ENCODE measurements at regions not wholly inside any gene's neighbourhood (a gene's known extent, or its start where the extent isn't known, plus 50 kb on each side); places are given as distances from the start of the nearest gene placed in this dataset.

DNA sequence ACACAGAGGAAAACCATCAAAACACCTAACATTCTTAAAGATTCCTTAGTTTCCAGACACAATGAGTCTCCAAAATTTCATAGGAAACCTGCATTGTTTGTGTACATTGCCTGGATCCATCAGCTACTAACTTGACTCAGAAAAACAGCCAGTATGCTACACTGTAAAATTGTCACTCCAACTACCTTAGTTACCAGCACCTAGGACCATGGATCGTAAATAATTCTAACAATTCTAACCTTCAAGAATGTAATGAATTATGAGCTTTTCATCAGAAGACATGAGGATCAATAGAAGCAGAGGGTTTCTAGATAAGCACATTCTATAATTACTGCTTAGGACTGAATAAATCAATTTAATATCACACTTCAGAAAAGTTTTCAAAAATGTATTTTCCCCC is 851.5 kb downstream of the SORCS1 start (continued):
- TF ChIP-seq, protein P1, sequence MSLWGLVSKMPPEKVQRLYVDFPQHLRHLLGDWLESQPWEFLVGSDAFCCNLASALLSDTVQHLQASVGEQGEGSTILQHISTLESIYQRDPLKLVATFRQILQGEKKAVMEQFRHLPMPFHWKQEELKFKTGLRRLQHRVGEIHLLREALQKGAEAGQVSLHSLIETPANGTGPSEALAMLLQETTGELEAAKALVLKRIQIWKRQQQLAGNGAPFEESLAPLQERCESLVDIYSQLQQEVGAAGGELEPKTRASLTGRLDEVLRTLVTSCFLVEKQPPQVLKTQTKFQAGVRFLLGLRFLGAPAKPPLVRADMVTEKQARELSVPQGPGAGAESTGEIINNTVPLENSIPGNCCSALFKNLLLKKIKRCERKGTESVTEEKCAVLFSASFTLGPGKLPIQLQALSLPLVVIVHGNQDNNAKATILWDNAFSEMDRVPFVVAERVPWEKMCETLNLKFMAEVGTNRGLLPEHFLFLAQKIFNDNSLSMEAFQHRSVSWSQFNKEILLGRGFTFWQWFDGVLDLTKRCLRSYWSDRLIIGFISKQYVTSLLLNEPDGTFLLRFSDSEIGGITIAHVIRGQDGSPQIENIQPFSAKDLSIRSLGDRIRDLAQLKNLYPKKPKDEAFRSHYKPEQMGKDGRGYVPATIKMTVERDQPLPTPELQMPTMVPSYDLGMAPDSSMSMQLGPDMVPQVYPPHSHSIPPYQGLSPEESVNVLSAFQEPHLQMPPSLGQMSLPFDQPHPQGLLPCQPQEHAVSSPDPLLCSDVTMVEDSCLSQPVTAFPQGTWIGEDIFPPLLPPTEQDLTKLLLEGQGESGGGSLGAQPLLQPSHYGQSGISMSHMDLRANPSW (CRISPR knock-in tag; conservative IDR thresholded peaks at IDR 0.05; ENCODE audit: low read depth), result no peak
- no peak for TF ChIP-seq ATF1 (CRISPR knock-in tag; IDR thresholded peaks at IDR 0.05)
- TF ChIP-seq, protein P2, sequence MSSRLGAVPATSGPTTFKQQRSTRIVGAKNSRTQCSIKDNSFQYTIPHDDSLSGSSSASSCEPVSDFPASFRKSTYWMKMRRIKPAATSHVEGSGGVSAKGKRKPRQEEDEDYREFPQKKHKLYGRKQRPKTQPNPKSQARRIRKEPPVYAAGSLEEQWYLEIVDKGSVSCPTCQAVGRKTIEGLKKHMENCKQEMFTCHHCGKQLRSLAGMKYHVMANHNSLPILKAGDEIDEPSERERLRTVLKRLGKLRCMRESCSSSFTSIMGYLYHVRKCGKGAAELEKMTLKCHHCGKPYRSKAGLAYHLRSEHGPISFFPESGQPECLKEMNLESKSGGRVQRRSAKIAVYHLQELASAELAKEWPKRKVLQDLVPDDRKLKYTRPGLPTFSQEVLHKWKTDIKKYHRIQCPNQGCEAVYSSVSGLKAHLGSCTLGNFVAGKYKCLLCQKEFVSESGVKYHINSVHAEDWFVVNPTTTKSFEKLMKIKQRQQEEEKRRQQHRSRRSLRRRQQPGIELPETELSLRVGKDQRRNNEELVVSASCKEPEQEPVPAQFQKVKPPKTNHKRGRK (CRISPR knock-in tag; IDR thresholded peaks at IDR 0.05; ENCODE audit: borderline replicate concordance), result no peak
- TF ChIP-seq SOX15 (CRISPR knock-in tag; IDR thresholded peaks at IDR 0.05), result no peak
- TF ChIP-seq TCF7 (CRISPR knock-in tag; IDR thresholded peaks at IDR 0.05; ENCODE audit: low read depth), result no peak
- TF ChIP-seq, protein P3, sequence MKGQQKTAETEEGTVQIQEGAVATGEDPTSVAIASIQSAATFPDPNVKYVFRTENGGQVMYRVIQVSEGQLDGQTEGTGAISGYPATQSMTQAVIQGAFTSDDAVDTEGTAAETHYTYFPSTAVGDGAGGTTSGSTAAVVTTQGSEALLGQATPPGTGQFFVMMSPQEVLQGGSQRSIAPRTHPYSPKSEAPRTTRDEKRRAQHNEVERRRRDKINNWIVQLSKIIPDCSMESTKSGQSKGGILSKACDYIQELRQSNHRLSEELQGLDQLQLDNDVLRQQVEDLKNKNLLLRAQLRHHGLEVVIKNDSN (CRISPR knock-in tag; IDR thresholded peaks at IDR 0.05), result no peak

DNA sequence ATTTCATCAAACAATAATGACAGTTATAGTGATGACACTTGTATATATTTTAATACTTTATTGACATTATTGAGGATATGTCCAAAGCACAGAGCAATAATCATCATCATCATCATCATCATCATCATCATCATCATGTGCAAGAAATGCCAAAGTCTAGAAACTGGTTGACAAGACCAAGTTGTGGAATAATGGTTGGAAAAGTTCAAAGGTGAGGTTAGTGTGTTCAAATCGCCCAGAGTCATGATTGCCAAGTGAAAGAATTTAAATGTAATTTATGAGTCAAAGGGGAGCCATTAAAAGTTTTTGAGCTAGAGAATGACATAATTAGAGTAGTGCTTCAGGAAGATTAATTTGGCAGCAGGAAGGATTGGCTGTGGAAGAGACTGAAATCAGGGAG is 852.4 kb downstream of the SORCS1 start:
- POLR2A ChIA-PET, result no interaction called here
- Mint-ChIP-seq H3K4me3 (no peak overlapping the region), H3K36me3 (no peaks in the 10 kb centered on the region), H3K27me3 (ENCODE audit: low read depth) (no peaks in the 10 kb centered on the region), H3K4me1 (peaks cover 29% of the 10 kb centered on the region), H3K27ac (no peak overlapping the region), H3K9me3 (peaks cover 5% of the 10 kb centered on the region; the same call in 1 of the 2 replicates)
- CTCF ChIA-PET, result no interaction called here
- ATAC-seq (no peak), DNase-seq (ENCODE audit: low spot score) (no peak)
- TF ChIP-seq, protein P4, sequence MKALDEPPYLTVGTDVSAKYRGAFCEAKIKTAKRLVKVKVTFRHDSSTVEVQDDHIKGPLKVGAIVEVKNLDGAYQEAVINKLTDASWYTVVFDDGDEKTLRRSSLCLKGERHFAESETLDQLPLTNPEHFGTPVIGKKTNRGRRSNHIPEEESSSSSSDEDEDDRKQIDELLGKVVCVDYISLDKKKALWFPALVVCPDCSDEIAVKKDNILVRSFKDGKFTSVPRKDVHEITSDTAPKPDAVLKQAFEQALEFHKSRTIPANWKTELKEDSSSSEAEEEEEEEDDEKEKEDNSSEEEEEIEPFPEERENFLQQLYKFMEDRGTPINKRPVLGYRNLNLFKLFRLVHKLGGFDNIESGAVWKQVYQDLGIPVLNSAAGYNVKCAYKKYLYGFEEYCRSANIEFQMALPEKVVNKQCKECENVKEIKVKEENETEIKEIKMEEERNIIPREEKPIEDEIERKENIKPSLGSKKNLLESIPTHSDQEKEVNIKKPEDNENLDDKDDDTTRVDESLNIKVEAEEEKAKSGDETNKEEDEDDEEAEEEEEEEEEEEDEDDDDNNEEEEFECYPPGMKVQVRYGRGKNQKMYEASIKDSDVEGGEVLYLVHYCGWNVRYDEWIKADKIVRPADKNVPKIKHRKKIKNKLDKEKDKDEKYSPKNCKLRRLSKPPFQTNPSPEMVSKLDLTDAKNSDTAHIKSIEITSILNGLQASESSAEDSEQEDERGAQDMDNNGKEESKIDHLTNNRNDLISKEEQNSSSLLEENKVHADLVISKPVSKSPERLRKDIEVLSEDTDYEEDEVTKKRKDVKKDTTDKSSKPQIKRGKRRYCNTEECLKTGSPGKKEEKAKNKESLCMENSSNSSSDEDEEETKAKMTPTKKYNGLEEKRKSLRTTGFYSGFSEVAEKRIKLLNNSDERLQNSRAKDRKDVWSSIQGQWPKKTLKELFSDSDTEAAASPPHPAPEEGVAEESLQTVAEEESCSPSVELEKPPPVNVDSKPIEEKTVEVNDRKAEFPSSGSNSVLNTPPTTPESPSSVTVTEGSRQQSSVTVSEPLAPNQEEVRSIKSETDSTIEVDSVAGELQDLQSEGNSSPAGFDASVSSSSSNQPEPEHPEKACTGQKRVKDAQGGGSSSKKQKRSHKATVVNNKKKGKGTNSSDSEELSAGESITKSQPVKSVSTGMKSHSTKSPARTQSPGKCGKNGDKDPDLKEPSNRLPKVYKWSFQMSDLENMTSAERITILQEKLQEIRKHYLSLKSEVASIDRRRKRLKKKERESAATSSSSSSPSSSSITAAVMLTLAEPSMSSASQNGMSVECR (CRISPR knock-in tag; IDR thresholded peaks at IDR 0.05; ENCODE audit: borderline replicate concordance), result no peak
- TF ChIP-seq, protein P5, sequence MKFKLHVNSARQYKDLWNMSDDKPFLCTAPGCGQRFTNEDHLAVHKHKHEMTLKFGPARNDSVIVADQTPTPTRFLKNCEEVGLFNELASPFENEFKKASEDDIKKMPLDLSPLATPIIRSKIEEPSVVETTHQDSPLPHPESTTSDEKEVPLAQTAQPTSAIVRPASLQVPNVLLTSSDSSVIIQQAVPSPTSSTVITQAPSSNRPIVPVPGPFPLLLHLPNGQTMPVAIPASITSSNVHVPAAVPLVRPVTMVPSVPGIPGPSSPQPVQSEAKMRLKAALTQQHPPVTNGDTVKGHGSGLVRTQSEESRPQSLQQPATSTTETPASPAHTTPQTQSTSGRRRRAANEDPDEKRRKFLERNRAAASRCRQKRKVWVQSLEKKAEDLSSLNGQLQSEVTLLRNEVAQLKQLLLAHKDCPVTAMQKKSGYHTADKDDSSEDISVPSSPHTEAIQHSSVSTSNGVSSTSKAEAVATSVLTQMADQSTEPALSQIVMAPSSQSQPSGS (CRISPR knock-in tag; IDR thresholded peaks at IDR 0.05; ENCODE audit: borderline replicate concordance, low read depth), result no peak
- TF ChIP-seq, protein P2 (CRISPR knock-in tag; IDR thresholded peaks at IDR 0.05; ENCODE audit: borderline replicate concordance), result no peak
- TF ChIP-seq, protein P6, sequence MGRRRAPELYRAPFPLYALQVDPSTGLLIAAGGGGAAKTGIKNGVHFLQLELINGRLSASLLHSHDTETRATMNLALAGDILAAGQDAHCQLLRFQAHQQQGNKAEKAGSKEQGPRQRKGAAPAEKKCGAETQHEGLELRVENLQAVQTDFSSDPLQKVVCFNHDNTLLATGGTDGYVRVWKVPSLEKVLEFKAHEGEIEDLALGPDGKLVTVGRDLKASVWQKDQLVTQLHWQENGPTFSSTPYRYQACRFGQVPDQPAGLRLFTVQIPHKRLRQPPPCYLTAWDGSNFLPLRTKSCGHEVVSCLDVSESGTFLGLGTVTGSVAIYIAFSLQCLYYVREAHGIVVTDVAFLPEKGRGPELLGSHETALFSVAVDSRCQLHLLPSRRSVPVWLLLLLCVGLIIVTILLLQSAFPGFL (CRISPR knock-in tag; IDR thresholded peaks at IDR 0.05; ENCODE audit: borderline replicate concordance), result no peak
- no peak for TF ChIP-seq ZNF219 (CRISPR knock-in tag; IDR thresholded peaks at IDR 0.05; ENCODE audit: borderline replicate concordance)
- TF ChIP-seq, protein P7, sequence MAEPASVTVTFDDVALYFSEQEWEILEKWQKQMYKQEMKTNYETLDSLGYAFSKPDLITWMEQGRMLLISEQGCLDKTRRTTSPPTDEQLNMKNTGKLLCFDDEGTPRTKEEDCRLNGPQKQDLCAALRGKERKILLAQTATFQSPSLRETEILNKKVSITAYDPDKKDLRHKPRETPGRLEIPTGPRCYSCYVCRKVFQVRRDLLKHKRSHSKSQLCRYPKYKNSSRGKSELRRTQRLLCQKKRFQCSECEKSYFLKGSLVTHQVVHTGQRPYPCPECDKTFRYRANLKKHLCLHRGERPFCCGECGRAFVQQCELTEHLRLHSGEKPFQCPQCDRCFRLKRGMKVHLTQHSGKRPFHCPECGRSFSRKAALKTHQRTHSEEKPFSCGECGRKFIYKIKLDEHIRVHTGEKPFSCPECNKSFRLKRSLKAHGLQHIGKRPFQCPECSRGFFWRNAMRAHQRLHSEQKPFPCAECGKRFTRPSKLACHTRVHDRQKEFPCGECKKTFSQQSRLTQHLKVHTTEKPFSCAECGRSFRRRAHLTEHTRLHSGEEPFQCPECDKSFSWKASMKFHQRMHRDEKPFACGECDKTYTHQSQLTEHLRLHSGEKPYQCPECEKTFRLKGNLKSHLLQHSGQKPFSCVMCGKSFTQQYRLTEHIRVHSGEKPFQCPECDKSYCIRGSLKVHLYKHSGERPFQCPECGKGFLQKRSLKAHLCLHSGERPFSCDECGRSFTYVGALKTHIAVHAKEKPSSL (CRISPR knock-in tag; conservative IDR thresholded peaks at IDR 0.05), result no peak
- TF ChIP-seq, protein P8, sequence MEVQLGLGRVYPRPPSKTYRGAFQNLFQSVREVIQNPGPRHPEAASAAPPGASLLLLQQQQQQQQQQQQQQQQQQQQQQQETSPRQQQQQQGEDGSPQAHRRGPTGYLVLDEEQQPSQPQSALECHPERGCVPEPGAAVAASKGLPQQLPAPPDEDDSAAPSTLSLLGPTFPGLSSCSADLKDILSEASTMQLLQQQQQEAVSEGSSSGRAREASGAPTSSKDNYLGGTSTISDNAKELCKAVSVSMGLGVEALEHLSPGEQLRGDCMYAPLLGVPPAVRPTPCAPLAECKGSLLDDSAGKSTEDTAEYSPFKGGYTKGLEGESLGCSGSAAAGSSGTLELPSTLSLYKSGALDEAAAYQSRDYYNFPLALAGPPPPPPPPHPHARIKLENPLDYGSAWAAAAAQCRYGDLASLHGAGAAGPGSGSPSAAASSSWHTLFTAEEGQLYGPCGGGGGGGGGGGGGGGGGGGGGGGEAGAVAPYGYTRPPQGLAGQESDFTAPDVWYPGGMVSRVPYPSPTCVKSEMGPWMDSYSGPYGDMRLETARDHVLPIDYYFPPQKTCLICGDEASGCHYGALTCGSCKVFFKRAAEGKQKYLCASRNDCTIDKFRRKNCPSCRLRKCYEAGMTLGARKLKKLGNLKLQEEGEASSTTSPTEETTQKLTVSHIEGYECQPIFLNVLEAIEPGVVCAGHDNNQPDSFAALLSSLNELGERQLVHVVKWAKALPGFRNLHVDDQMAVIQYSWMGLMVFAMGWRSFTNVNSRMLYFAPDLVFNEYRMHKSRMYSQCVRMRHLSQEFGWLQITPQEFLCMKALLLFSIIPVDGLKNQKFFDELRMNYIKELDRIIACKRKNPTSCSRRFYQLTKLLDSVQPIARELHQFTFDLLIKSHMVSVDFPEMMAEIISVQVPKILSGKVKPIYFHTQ (CRISPR knock-in tag; IDR thresholded peaks at IDR 0.05), result no peak
- TF ChIP-seq TCF7 (CRISPR knock-in tag; IDR thresholded peaks at IDR 0.05; ENCODE audit: low read depth), result no peak
- TF ChIP-seq RELA (CRISPR knock-in tag; IDR thresholded peaks at IDR 0.05; ENCODE audit: borderline replicate concordance), result no peak
- TF ChIP-seq, protein P9, sequence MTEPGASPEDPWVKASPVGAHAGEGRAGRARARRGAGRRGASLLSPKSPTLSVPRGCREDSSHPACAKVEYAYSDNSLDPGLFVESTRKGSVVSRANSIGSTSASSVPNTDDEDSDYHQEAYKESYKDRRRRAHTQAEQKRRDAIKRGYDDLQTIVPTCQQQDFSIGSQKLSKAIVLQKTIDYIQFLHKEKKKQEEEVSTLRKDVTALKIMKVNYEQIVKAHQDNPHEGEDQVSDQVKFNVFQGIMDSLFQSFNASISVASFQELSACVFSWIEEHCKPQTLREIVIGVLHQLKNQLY (CRISPR knock-in tag; IDR thresholded peaks at IDR 0.05), result no peak
